Mucosa of stomach (tissue), 1 donor: ENCODE measurements at regions not wholly inside any gene's neighbourhood (a gene's known extent, or its start where the extent isn't known, plus 50 kb on each side); places are given as distances from the start of the nearest gene placed in this dataset.

Source experiments
- H3K27me3 ChIP-seq: one replicate; pipeline ENCODE4 v1.7.0; 2013; ENCODE audit warnings: mild to moderate bottlenecking, low read length; ENCODE audit not compliant: control insufficient read depth, insufficient read depth
- H3K36me3 ChIP-seq: one replicate; pipeline ENCODE4 v1.7.0; 2013; ENCODE audit warnings: low read length; ENCODE audit not compliant: control insufficient read depth, insufficient read depth
- H3K4me1 ChIP-seq: one replicate; pipeline ENCODE4 v1.7.0; 2013; ENCODE audit warnings: mild to moderate bottlenecking, low read length; ENCODE audit not compliant: control insufficient read depth, insufficient read depth
- H3K4me3 ChIP-seq: one replicate; pipeline ENCODE4 v1.7.0; 2013; ENCODE audit warnings: low read length
- H3K9ac ChIP-seq: one replicate; pipeline ENCODE4 v1.7.0; 2013; ENCODE audit warnings: mild to moderate bottlenecking, low read length, moderate library complexity
- H3K9me3 ChIP-seq: one replicate; pipeline ENCODE4 v1.7.0; 2013; ENCODE audit warnings: mild to moderate bottlenecking, low read length, moderate library complexity; ENCODE audit not compliant: control insufficient read depth
- donor health status: Pancreatic carcinoma.

DNA sequence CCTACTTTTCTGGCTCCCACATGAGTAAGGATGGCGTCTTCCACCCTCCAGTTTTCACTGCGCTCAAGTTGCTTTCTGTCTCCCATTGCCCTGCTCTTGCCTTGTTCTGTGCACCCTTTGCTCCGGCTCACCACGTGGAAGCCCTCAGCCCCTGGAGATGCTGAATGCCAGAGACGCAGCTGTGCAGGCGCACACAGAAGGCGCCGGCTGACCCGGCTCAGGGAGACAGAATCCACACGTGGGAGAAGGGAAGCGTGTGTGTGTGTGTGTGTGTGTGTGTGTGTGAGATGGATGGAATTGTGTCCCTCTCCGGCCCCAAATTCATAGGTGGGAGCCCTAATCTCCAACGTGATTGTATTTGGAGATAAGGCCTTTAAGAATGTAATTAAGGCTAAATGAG is 118.2 kb upstream of the ERRFI1 start:
- Histone ChIP-seq H3K9ac (no peak overlapping the region), H3K4me1 (peaks cover 9% of the 10 kb centered on the region), H3K9me3 (no peaks in the 10 kb centered on the region), H3K27me3 (no peaks in the 10 kb centered on the region), H3K4me3 (no peak overlapping the region), H3K36me3 (no peaks in the 10 kb centered on the region)

GRCh38 chr1:8142955-8143629 is 117.0 kb upstream of the ERRFI1 start:
- H3K27me3 ChIP-seq: no peaks in the 10 kb centered on the region
- H3K9ac ChIP-seq: no peak overlapping the region
- H3K36me3 ChIP-seq: no peaks in the 10 kb centered on the region
- H3K9me3 ChIP-seq: no peaks in the 10 kb centered on the region
- H3K4me3 ChIP-seq: no peak overlapping the region
- peaks cover 7% of the 10 kb centered on the region for H3K4me1 ChIP-seq

GRCh38 chr1:8139941-8140340 is 113.8 kb upstream of the ERRFI1 start:
- no peaks in the 10 kb centered on the region for H3K27me3 ChIP-seq
- H3K9me3 ChIP-seq: no peaks in the 10 kb centered on the region
- no peaks in the 10 kb centered on the region for H3K36me3 ChIP-seq
- no peaks in the 10 kb centered on the region for H3K4me1 ChIP-seq
- no peak overlapping the region for H3K4me3 ChIP-seq
- H3K9ac ChIP-seq: no peak overlapping the region

GRCh38 chr1:8139383-8139782 is 113.3 kb upstream of the ERRFI1 start:
- no peaks in the 10 kb centered on the region for H3K36me3 ChIP-seq
- H3K9me3 ChIP-seq: no peaks in the 10 kb centered on the region
- H3K4me3 ChIP-seq: no peak overlapping the region
- H3K4me1 ChIP-seq: no peaks in the 10 kb centered on the region
- no peaks in the 10 kb centered on the region for H3K27me3 ChIP-seq
- no peak overlapping the region for H3K9ac ChIP-seq

- Histone ChIP-seq H3K4me3 (no peak overlapping the region), H3K9me3 (no peaks in the 10 kb centered on the region), H3K36me3 (no peaks in the 10 kb centered on the region), H3K27me3 (no peaks in the 10 kb centered on the region), H3K9ac (no peak overlapping the region), H3K4me1 (no peaks in the 10 kb centered on the region)
Observed at GRCh38 chr1:8138673-8139072, 112.6 kb upstream of the ERRFI1 start.

DNA sequence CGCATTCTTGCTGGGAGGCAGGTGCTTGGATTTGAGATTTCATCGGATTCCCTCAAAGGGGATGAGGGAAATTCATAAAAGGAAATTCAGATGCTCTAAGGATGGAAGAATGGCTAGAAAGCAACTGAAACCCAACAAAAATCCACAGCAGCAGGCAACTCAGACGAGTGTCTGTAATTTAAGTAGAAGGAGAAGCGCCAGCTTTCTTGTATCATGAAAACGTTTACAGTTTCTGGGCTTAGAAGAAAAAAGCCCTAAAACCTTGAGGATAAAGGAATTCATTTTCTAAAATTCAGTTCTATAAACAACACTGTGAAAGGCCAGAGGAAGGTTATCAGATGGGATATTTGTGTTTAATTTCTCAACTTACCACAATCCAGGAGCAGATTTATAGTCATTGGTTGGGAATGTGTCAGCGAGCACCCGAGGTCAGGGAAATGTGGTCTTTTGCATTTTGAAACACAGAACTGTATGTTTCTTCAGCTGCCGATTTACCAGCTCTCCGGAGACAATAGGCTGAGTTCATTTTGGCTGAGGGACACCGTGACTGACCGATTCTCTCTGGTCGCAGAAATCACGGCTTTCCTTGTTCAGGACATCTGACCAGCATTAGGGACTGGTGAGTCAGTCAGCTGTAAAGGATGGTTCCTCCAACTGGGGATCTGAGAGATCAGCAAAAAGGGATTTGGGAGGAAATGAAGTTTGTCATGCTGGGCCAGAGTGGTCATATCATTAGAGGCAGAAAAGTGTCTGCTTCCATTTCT is 111.6 kb upstream of the ERRFI1 start:
- H3K9ac ChIP-seq: no peak overlapping the region
- peaks cover 4% of the 10 kb centered on the region for H3K4me1 ChIP-seq
- H3K4me3 ChIP-seq: no peak overlapping the region

GRCh38 chr1:8136766-8137165 is 110.7 kb upstream of the ERRFI1 start:
- Histone ChIP-seq H3K4me3 (no peak overlapping the region), H3K27me3 (no peaks in the 10 kb centered on the region), H3K36me3 (no peaks in the 10 kb centered on the region), H3K9ac (no peak overlapping the region), H3K4me1 (peaks cover 4% of the 10 kb centered on the region), H3K9me3 (no peaks in the 10 kb centered on the region)

More for the DNA sequence above, 111.6 kb upstream of the ERRFI1 start:
- Histone ChIP-seq H3K9me3 (no peaks in the 10 kb centered on the region), H3K27me3 (no peaks in the 10 kb centered on the region), H3K36me3 (no peaks in the 10 kb centered on the region)

- no peaks in the 10 kb centered on the region for H3K9me3 ChIP-seq
- H3K36me3 ChIP-seq: no peaks in the 10 kb centered on the region
- H3K4me1 ChIP-seq: peaks cover 4% of the 10 kb centered on the region
- H3K9ac ChIP-seq: no peak overlapping the region
- H3K4me3 ChIP-seq: no peak overlapping the region
- no peaks in the 10 kb centered on the region for H3K27me3 ChIP-seq
Observed at GRCh38 chr1:8135250-8135649, 109.1 kb upstream of the ERRFI1 start.

- H3K4me1 ChIP-seq: peaks cover 4% of the 10 kb centered on the region
- H3K4me3 ChIP-seq: no peak overlapping the region
Observed at GRCh38 chr1:8134546-8135235, 108.6 kb upstream of the ERRFI1 start.

DNA sequence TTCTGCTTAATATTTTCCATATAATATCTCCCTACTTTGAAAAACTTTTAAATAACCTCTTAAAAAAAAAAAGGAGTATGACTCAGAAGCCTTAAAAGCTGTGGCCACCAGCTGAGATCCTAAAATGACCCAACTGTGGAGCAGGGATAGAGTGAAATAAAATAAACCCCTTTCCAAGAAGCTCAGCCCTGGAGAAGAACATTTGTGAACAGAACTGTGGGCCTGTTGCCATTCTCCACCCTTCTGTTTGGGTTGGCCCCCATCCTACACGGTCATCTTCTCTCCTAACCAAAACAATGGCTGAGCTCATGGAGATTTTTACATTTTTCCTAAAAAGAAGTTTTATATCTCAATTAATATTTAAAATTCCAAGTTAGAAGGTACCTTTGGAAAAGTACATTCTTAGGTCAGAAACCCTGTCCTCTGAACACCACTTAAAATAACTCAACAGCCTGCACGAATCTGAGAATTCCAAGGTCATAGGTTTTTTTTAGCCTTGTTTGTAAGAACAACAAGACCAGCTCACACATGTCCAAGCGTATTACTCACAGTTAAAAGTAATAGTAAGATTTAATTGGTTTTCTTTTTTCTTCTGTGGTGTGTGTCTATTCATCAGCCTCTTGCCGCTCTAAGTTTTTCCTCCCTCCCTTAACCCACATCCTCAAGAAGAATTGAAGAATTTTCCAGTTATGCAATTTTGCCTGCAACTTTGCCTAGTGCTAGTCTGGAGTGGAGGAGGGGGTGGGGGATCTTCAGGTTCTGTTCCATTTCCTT is 107.7 kb upstream of the ERRFI1 start:
- no peaks in the 10 kb centered on the region for H3K9me3 ChIP-seq
- H3K4me1 ChIP-seq: peaks cover 4% of the 10 kb centered on the region
- H3K4me3 ChIP-seq: no peak overlapping the region
- H3K27me3 ChIP-seq: no peaks in the 10 kb centered on the region
- no peaks in the 10 kb centered on the region for H3K36me3 ChIP-seq
- H3K9ac ChIP-seq: peak overlapping the region; percentile 52

More at GRCh38 chr1:8134546-8135235, 108.6 kb upstream of the ERRFI1 start:
- Histone ChIP-seq H3K27me3 (no peaks in the 10 kb centered on the region), H3K9ac (peak overlapping the region; percentile 52), H3K9me3 (no peaks in the 10 kb centered on the region), H3K36me3 (no peaks in the 10 kb centered on the region)

DNA sequence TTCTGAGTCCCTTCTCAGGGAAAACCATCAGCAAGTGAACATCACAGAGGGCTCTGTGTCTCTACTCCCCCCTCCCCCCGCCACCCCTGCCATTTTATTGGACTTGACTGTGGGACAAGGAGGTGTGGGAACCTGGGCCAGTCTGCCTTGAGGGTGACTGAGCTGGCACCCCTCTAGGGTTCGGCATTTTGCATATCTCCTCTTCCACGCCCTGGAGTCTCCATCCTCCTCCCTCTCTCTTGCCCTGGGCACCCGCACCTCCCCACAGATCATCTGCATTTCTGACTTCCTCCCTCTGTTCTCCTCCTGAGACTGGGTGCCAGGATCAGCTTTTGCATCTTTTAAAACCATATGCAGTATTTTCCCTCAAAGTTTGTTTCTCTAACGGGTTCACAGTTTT is 107.1 kb upstream of the ERRFI1 start:
- Histone ChIP-seq H3K9ac (peak overlapping the region; percentile 39), H3K9me3 (no peaks in the 10 kb centered on the region), H3K4me3 (no peak overlapping the region), H3K27me3 (no peaks in the 10 kb centered on the region), H3K36me3 (no peaks in the 10 kb centered on the region), H3K4me1 (peaks cover 4% of the 10 kb centered on the region)
